GM23338 (cell line): ENCODE measurements at regions not wholly inside any gene's neighbourhood (a gene's known extent, or its start where the extent isn't known, plus 50 kb on each side); places are given as distances from the start of the nearest gene placed in this dataset.

Source experiments
- ATAC-seq: fragments of 200-7000 bp; cut with Tn5 transposase; 3 replicates; pipeline ENCODE4 v1.9.1; 2020
- DNase-seq: peaks from one replicate; pipeline ENCODE4 v3.0.0-alpha.2; 2015; ENCODE audit warnings: low spot score
- H2AFZ ChIP-seq: fragments of 200-600 bp; sonication (generic); 2 replicates; pipeline ENCODE4 v1.8.0; 2016; ENCODE audit warnings: antibody characterized with exemption, mild to moderate bottlenecking, moderate library complexity
- H3F3A ChIP-seq: fragments of 200-600 bp; sonication (generic); replicated peaks from 2 replicates; pipeline ENCODE4 v1.8.0; 2017; ENCODE audit warnings: antibody characterized with exemption, mixed run types, low read depth
- H3K27ac ChIP-seq: fragments of 200-600 bp; sonication (generic); 2 replicates; pipeline ENCODE4 v1.6.1; 2016; ENCODE audit warnings: low read depth
- H3K27me3 ChIP-seq: fragments of 200-600 bp; sonication (generic); 2 replicates; pipeline ENCODE4 v1.8.0; 2016; ENCODE audit warnings: mild to moderate bottlenecking, mixed run types, moderate library complexity; ENCODE audit not compliant: insufficient read depth
- H3K36me3 ChIP-seq: fragments of 200-600 bp; sonication (generic); 2 replicates; pipeline ENCODE4 v1.8.0; 2016; ENCODE audit warnings: mild to moderate bottlenecking; ENCODE audit not compliant: insufficient read depth
- H3K4me1 ChIP-seq: fragments of 200-600 bp; sonication (generic); 2 replicates; pipeline ENCODE4 v1.8.0; 2016; ENCODE audit warnings: mild to moderate bottlenecking, moderate library complexity; ENCODE audit not compliant: insufficient read depth
- H3K4me2 ChIP-seq: fragments of 200-600 bp; sonication (generic); 2 replicates; pipeline ENCODE4 v1.7.1; 2017; ENCODE audit warnings: mixed run types
- H3K4me3 ChIP-seq: fragments of 200-600 bp; sonication (generic); 2 replicates; pipeline ENCODE4 v1.6.1; 2016; ENCODE audit warnings: mixed run types
- H3K79me2 ChIP-seq: fragments of 200-600 bp; sonication (generic); replicated peaks from 2 replicates; pipeline ENCODE4 v1.8.0; 2017; ENCODE audit warnings: mild to moderate bottlenecking; ENCODE audit not compliant: insufficient read depth
- H3K9me2 ChIP-seq: fragments of 200-600 bp; sonication (generic); 2 replicates; pipeline ENCODE4 v1.8.0; 2017; ENCODE audit not compliant: insufficient read depth
- H4K20me1 ChIP-seq: fragments of 200-600 bp; sonication (generic); replicated peaks from 2 replicates; pipeline ENCODE4 v1.8.0; 2017; ENCODE audit warnings: mild to moderate bottlenecking; ENCODE audit not compliant: insufficient read depth
- H3K27ac Mint-ChIP-seq: 2 replicates; pipeline ENCODE4 v1.8.0; 2020; ENCODE audit warnings: inconsistent platforms, mild to moderate bottlenecking, moderate library complexity, mixed read lengths
- H3K27me3 Mint-ChIP-seq: 3 replicates; pipeline ENCODE4 v1.8.0; 2022; ENCODE audit warnings: low read depth, mild to moderate bottlenecking, moderate library complexity, mixed read lengths, inconsistent platforms; ENCODE audit not compliant: insufficient read depth, poor library complexity
- H3K36me3 Mint-ChIP-seq: 3 replicates; pipeline ENCODE4 v1.8.0; 2021; ENCODE audit warnings: low read depth, mild to moderate bottlenecking, inconsistent platforms, moderate library complexity, mixed read lengths
- H3K4me1 Mint-ChIP-seq: 3 replicates; pipeline ENCODE4 v1.8.0; 2020; ENCODE audit warnings: mild to moderate bottlenecking, inconsistent platforms, mixed read lengths
- H3K4me3 Mint-ChIP-seq: 3 replicates; pipeline ENCODE4 v1.8.0; 2021; ENCODE audit warnings: moderate library complexity, mild to moderate bottlenecking, inconsistent platforms, mixed read lengths
- H3K9me3 Mint-ChIP-seq: 3 replicates; pipeline ENCODE4 v1.8.0; 2020; ENCODE audit warnings: moderate library complexity, mild to moderate bottlenecking, inconsistent platforms, mixed read lengths
- CREB1 ChIP-seq: fragments of 250-450 bp; sonication (Bioruptor Pico); IDR thresholded peaks from 2 replicates; pipeline ENCODE4 v1.5.0; 2020; ENCODE audit warnings: low read depth, mild to moderate bottlenecking, moderate library complexity
- ETS1 ChIP-seq: IDR thresholded peaks from 2 replicates; pipeline ENCODE4 v1.6.1; 2016; ENCODE audit warnings: antibody characterized with exemption
- EZH2phosphoT487 ChIP-seq: fragments of 200-600 bp; sonication (generic); IDR thresholded peaks from one replicate; pipeline ENCODE4 v1.8.1; 2018; ENCODE audit warnings: antibody characterized with exemption; ENCODE audit not compliant: unreplicated experiment
- STAT1 ChIP-seq: IDR thresholded peaks from one replicate; pipeline ENCODE4 v1.6.1; 2016; ENCODE audit warnings: antibody characterized with exemption; ENCODE audit not compliant: unreplicated experiment
- TF ChIP-seq, protein P1 (sequence below): fragments of 250-450 bp; sonication (Bioruptor Pico); IDR thresholded peaks from 2 replicates; pipeline ENCODE4 v1.5.0; 2020; ENCODE audit warnings: mild to moderate bottlenecking, moderate library complexity

- Histone ChIP-seq H3K4me1 (peaks cover 7% of the 10 kb centered on the region), H3K27ac (no peak overlapping the region), H3K9me2 (no peaks in the 10 kb centered on the region; the same call in 1 of the 2 replicates), H4K20me1 (no peaks in the 10 kb centered on the region), H2AFZ (no peak overlapping the region; the same call in 1 of the 2 replicates), H3F3A (no peaks in the 10 kb centered on the region), H3K27me3 (no peaks in the 10 kb centered on the region), H3K79me2 (no peaks in the 10 kb centered on the region), H3K4me3 (no peak overlapping the region), H3K4me2 (no peak overlapping the region), H3K36me3 (no peaks in the 10 kb centered on the region)
- no peak overlapping the region for H3K4me3 Mint-ChIP-seq
- no peak for ATAC-seq
- no peaks in the 10 kb centered on the region; the same call in 2 of the 3 replicates for H3K9me3 Mint-ChIP-seq
- H3K4me1 Mint-ChIP-seq, result peaks cover 15% of the 10 kb centered on the region
- TF ChIP-seq, protein P1, sequence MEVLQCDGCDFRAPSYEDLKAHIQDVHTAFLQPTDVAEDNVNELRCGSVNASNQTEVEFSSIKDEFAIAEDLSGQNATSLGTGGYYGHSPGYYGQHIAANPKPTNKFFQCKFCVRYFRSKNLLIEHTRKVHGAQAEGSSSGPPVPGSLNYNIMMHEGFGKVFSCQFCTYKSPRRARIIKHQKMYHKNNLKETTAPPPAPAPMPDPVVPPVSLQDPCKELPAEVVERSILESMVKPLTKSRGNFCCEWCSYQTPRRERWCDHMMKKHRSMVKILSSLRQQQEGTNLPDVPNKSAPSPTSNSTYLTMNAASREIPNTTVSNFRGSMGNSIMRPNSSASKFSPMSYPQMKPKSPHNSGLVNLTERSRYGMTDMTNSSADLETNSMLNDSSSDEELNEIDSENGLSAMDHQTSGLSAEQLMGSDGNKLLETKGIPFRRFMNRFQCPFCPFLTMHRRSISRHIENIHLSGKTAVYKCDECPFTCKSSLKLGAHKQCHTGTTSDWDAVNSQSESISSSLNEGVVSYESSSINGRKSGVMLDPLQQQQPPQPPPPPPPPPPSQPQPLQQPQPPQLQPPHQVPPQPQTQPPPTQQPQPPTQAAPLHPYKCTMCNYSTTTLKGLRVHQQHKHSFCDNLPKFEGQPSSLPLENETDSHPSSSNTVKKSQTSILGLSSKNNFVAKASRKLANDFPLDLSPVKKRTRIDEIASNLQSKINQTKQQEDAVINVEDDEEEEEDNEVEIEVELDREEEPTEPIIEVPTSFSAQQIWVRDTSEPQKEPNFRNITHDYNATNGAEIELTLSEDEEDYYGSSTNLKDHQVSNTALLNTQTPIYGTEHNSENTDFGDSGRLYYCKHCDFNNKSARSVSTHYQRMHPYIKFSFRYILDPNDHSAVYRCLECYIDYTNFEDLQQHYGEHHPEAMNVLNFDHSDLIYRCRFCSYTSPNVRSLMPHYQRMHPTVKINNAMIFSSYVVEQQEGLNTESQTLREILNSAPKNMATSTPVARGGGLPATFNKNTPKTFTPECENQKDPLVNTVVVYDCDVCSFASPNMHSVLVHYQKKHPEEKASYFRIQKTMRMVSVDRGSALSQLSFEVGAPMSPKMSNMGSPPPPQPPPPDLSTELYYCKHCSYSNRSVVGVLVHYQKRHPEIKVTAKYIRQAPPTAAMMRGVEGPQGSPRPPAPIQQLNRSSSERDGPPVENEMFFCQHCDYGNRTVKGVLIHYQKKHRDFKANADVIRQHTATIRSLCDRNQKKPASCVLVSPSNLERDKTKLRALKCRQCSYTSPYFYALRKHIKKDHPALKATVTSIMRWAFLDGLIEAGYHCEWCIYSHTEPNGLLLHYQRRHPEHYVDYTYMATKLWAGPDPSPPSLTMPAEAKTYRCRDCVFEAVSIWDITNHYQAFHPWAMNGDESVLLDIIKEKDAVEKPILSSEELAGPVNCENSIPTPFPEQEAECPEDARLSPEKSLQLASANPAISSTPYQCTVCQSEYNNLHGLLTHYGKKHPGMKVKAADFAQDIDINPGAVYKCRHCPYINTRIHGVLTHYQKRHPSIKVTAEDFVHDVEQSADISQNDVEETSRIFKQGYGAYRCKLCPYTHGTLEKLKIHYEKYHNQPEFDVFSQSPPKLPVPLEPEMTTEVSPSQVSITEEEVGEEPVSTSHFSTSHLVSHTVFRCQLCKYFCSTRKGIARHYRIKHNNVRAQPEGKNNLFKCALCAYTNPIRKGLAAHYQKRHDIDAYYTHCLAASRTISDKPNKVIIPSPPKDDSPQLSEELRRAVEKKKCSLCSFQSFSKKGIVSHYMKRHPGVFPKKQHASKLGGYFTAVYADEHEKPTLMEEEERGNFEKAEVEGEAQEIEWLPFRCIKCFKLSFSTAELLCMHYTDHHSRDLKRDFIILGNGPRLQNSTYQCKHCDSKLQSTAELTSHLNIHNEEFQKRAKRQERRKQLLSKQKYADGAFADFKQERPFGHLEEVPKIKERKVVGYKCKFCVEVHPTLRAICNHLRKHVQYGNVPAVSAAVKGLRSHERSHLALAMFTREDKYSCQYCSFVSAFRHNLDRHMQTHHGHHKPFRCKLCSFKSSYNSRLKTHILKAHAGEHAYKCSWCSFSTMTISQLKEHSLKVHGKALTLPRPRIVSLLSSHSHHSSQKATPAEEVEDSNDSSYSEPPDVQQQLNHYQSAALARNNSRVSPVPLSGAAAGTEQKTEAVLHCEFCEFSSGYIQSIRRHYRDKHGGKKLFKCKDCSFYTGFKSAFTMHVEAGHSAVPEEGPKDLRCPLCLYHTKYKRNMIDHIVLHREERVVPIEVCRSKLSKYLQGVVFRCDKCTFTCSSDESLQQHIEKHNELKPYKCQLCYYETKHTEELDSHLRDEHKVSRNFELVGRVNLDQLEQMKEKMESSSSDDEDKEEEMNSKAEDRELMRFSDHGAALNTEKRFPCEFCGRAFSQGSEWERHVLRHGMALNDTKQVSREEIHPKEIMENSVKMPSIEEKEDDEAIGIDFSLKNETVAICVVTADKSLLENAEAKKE (CRISPR knock-in tag), result no peak
- H3K27me3 Mint-ChIP-seq, result peaks cover 2% of the 10 kb centered on the region
- no peaks in the 10 kb centered on the region for H3K36me3 Mint-ChIP-seq
- DNase-seq, result no peak
- no peak overlapping the region for H3K27ac Mint-ChIP-seq
These were observed 326.5 kb downstream of the GATA3 start for GRCh38 chr10:8380833-8381496.

DNA sequence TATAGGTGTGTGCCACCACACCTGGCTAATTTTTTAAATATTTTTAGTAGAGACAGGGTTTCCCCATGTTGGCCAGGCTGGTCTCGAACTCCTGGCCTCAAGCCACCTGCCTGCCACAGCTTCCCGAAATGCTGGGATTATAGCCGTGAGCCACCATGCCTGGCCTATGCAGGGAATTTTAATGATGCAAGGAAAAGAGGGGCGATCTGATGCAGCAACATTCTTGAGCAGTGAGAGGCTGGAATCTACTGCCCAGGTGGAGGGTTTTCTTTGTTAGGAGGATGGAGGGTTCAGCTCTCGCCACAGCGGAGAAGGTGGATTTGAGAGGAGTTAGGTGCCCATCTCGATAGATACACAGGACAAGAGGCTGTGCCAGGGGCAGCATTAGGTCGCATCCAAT lies 332.3 kb downstream of the GATA3 start:
- no peaks in the 10 kb centered on the region for H3K4me1 Mint-ChIP-seq
- no peaks in the 10 kb centered on the region for H4K20me1 ChIP-seq
- H3K36me3 ChIP-seq, result no peaks in the 10 kb centered on the region
- no peak overlapping the region for H2AFZ ChIP-seq
- H3K4me3 ChIP-seq, result no peak overlapping the region
- H3K27me3 ChIP-seq, result no peaks in the 10 kb centered on the region
- H3K9me2 ChIP-seq, result peaks cover 7% of the 10 kb centered on the region; the same call in 1 of the 2 replicates
- ATAC-seq (no peak), DNase-seq (no peak)
- no peak overlapping the region for H3K4me3 Mint-ChIP-seq
- H3K9me3 Mint-ChIP-seq, result no peaks in the 10 kb centered on the region; the same call in 2 of the 3 replicates
- no peaks in the 10 kb centered on the region for H3K79me2 ChIP-seq
- no peaks in the 10 kb centered on the region; the same call in 2 of the 3 replicates for H3K36me3 Mint-ChIP-seq
- no peaks in the 10 kb centered on the region for H3K4me1 ChIP-seq
- H3K27ac Mint-ChIP-seq, result no peak overlapping the region
- H3K27ac ChIP-seq, result no peak overlapping the region
- no peak overlapping the region for H3K4me2 ChIP-seq
- H3K27me3 Mint-ChIP-seq, result no peaks in the 10 kb centered on the region
- no peaks in the 10 kb centered on the region for H3F3A ChIP-seq
- TF ChIP-seq EZH2phosphoT487 (no peak), STAT1 (no peak), ETS1 (no peak), CREB1 (CRISPR knock-in tag) (no peak)
